Stomach (tissue), 8 donors: ENCODE measurements at regions not wholly inside any gene's neighbourhood (a gene's known extent, or its start where the extent isn't known, plus 50 kb on each side); places are given as distances from the start of the nearest gene placed in this dataset.

Experiments
- DNase-seq, 2 donors: peaks; one replicate each; pipeline versions ENCODE4 v3.0.0 to v3.0.0-alpha.2; 2013 to 2019
- H3K27ac ChIP-seq, 5 donors: fragments of 200-600 bp in 4 of 5; sonication (generic) in 4 of 5; one replicate each; pipeline ENCODE4 v1.5.1; 2013 to 2019; ENCODE audit warnings: mild to moderate bottlenecking in 1 of 5, moderate library complexity in 1 of 5
- H3K27me3 ChIP-seq, 3 donors: fragments of 200-600 bp; sonication (generic); one replicate each; pipeline ENCODE4 v1.5.1; 2017 to 2019; ENCODE audit warnings: mixed run types in 1 of 3
- H3K36me3 ChIP-seq, 4 donors: fragments of 200-600 bp; sonication (generic); 1 replicate in 3 of 4; 2 replicates in 1 of 4; pipeline ENCODE4 v1.5.1; 2016 to 2019
- H3K4me1 ChIP-seq, 4 donors: fragments of 200-600 bp; sonication (generic); one replicate each; pipeline ENCODE4 v1.5.1; 2016 to 2019
- H3K4me3 ChIP-seq, 4 donors: fragments of 200-600 bp; sonication (generic) in 3 of 4; one replicate each; pipeline ENCODE4 v1.5.1; 2016 to 2019; ENCODE audit warnings: mild to moderate bottlenecking in 1 of 4
- H3K9me3 ChIP-seq, 4 donors: fragments of 200-600 bp; sonication (generic); one replicate each; pipeline ENCODE4 v1.5.1; 2016 to 2019
- EP300 ChIP-seq: sonication (generic); formaldehyde crosslinking; IDR thresholded peaks from one replicate; pipeline ENCODE4 v1.6.1; 2017; ENCODE audit warnings: antibody characterized with exemption
- POLR2A ChIP-seq, 4 donors: fragments of 450-650 bp; IDR thresholded peaks; one replicate each; pipeline ENCODE4 v1.6.1; 2016; ENCODE audit warnings: antibody characterized with exemption in 4 of 4, control low read depth in 2 of 4, mild to moderate bottlenecking in 1 of 4, moderate library complexity in 1 of 4
- POLR2AphosphoS5 ChIP-seq, 3 donors: sonication (generic); formaldehyde crosslinking; IDR thresholded peaks; one replicate each; pipeline ENCODE4 v1.6.1; 2016; ENCODE audit warnings: antibody characterized with exemption in 3 of 3
- whole genome bisulfite sequencing, 5 donors: extraction: QIAGEN DNeasy Blood & Tissue Kit in 3 of 5; methylation state at CpG; one replicate each; pipeline versions ENCODE4 v1.1.5 to v1.1.7; 2013 to 2018; 5-methylcytosine and 5-hydroxymethylcytosine counted together
- intact Hi-C: fragments of 100-400 bp; cut with DNase I; formaldehyde crosslinking; loops from one replicate; pipeline ENCODE4 v1.15.1; 2023; ENCODE audit warnings: low total_unique reads
- TF ChIP-seq, protein P1 (sequence below), 7 experiments: fragments of 450-650 bp in 4 of 7; fragments of 200-600 bp in 3 of 7; sonication (generic) in 3 of 7; IDR thresholded peaks; one replicate each; pipeline ENCODE4 v1.5.1; 2016 to 2019; ENCODE audit warnings: antibody characterized with exemption in 7 of 7, control low read depth in 2 of 7, mild to moderate bottlenecking in 1 of 7
- donor health status: healthy with polysubstance abuse.
- donor health status: Bipolar disorder and iron deficiency.
- donor health status: healthy.

DNA sequence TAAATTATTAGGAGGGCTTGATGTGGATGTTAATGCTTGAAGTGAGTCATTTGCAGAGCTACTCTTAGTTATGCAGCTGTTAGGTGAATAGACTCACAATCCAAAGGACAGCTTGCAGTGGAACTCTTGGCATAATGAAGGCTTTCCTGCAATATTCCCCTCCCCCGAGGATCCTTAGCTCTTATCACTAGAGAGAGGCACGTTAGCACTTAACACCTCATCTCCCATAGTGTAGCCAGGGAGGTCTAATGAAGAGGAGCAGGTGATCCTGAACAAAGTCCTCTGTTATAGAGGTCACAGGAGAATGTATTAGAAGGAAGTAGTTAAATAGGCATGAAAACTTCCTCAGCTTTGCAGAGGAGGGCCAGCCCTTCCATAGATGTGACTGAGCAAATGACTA is 919.2 kb upstream of the FAT3 start:
- intact Hi-C loops = no loop called here
- Histone ChIP-seq H3K36me3 (no peaks in the 10 kb centered on the region), H3K27me3 (no peaks in the 10 kb centered on the region), H3K27ac (no peak overlapping the region), H3K4me3 (no peak overlapping the region), H3K4me1 (no peaks in the 10 kb centered on the region), H3K9me3 (no peaks in the 10 kb centered on the region)
- TF ChIP-seq, protein P1, sequence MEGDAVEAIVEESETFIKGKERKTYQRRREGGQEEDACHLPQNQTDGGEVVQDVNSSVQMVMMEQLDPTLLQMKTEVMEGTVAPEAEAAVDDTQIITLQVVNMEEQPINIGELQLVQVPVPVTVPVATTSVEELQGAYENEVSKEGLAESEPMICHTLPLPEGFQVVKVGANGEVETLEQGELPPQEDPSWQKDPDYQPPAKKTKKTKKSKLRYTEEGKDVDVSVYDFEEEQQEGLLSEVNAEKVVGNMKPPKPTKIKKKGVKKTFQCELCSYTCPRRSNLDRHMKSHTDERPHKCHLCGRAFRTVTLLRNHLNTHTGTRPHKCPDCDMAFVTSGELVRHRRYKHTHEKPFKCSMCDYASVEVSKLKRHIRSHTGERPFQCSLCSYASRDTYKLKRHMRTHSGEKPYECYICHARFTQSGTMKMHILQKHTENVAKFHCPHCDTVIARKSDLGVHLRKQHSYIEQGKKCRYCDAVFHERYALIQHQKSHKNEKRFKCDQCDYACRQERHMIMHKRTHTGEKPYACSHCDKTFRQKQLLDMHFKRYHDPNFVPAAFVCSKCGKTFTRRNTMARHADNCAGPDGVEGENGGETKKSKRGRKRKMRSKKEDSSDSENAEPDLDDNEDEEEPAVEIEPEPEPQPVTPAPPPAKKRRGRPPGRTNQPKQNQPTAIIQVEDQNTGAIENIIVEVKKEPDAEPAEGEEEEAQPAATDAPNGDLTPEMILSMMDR (IDR thresholded peaks at IDR 0.05) = no peak
- TF ChIP-seq POLR2AphosphoS5 (IDR thresholded peaks at IDR 0.05) = no peak
- no peak for DNase-seq
- WGBS, 5 donors = 14 to 32% (median 25%) methylated on average over 2 of the region's 2 CpGs

DNA sequence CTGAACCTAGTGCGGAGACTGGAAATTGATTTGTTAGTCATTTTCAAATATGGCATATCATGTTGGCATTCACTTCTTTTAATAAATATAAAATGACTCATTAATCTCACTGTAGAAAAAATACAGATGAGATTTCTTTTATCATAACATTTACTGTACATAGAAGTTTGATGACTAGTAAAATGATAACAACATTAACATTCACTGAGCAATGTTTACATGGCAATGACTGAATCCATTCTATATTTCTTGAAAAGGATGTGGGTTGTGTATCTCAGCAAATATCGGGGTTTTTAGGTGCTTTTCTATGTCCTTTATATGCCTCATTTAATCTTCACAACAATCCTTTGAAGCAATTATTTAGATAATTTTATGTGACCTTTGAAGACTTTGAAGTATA is 920.9 kb upstream of the FAT3 start:
- TF ChIP-seq POLR2A (IDR thresholded peaks at IDR 0.05) (no peak), EP300 (no peak), POLR2AphosphoS5 (IDR thresholded peaks at IDR 0.05) (no peak)
- TF ChIP-seq, protein P1 (IDR thresholded peaks at IDR 0.05) = no peak
- Histone ChIP-seq H3K9me3 (no peaks in the 10 kb centered on the region), H3K4me1 (no peaks in the 10 kb centered on the region), H3K27ac (no peak overlapping the region), H3K4me3 (no peak overlapping the region), H3K27me3 (no peaks in the 10 kb centered on the region), H3K36me3 (no peaks in the 10 kb centered on the region)
- intact Hi-C loops = no loop called here
- no peak for DNase-seq
- 58 to 80% (median 68%) methylated on average over 2 of the region's 2 CpGs for WGBS, 5 donors

DNA sequence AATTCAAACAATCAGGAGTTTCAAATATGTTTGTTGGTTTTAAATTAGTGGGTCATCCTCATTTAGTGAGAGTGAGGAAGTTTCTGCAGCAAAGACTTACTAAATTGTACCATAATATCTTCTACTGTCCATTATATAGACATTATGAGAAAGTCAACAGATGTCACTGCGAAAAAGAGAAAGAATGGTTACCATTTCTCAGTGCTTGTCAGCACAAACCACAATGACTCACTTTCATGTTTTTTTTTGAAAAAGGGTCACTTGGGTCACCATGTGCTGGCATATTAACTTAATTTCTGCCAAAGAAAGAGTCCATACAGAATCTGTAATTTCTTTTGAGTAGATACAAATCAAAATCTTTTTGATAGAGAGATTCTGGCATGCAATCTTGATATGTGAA is 924.6 kb upstream of the FAT3 start:
- H3K36me3 ChIP-seq = no peaks in the 10 kb centered on the region
- no peak overlapping the region for H3K27ac ChIP-seq
- H3K9me3 ChIP-seq = no peaks in the 10 kb centered on the region
- H3K4me1 ChIP-seq = no peaks in the 10 kb centered on the region
- no peak for DNase-seq
- WGBS, 5 donors = 54 to 79% (median 63%) methylated on average over 1 of the region's 1 CpG
- H3K27me3 ChIP-seq = no peaks in the 10 kb centered on the region
- intact Hi-C loops = no loop called here
- no peak for TF ChIP-seq POLR2A (IDR thresholded peaks at IDR 0.05)
- no peak for TF ChIP-seq EP300
- TF ChIP-seq POLR2AphosphoS5 (IDR thresholded peaks at IDR 0.05) = no peak
- TF ChIP-seq, protein P1 (IDR thresholded peaks at IDR 0.05) = no peak
- H3K4me3 ChIP-seq = no peak overlapping the region

DNA sequence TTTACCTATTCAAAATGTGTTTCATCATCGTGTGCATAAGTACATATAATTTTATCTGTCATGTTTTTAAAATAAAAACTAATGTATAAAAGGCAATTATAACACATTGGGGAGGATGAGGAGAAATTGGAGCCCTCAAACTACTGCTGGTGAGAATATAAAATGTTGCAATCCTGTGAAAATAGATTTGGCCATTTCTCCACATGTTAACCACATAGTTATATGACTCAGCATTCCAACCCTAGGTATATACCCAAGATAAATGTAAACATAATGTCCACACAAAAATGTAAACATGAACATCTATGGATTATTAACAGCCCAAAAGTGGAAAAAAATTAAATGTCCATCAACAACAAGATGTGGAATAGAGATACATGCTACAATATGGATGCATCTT is 928.0 kb upstream of the FAT3 start:
- intact Hi-C loops = no loop called here
- H3K4me3 ChIP-seq = no peak overlapping the region
- no peaks in the 10 kb centered on the region for H3K4me1 ChIP-seq
- no peak for TF ChIP-seq POLR2AphosphoS5 (IDR thresholded peaks at IDR 0.05)
- TF ChIP-seq, protein P1 (IDR thresholded peaks at IDR 0.05) = no peak
- TF ChIP-seq EP300 = no peak
- TF ChIP-seq POLR2A (IDR thresholded peaks at IDR 0.05) = no peak
- DNase-seq = no peak
- no peaks in the 10 kb centered on the region for H3K36me3 ChIP-seq
- 59 to 84% (median 66%) methylated on average over 1 of the region's 1 CpG for WGBS, 5 donors
- no peaks in the 10 kb centered on the region for H3K9me3 ChIP-seq
- H3K27ac ChIP-seq = no peak overlapping the region
- no peaks in the 10 kb centered on the region for H3K27me3 ChIP-seq
